Dendritic cell treated with granulocyte-macrophage colony-stimulating factor and Interleukin-4, amounts not matched to agents 40 ng/mL and 50 ng/mL, for 4 days (primary cell): ENCODE measurements at regions not wholly inside any gene's neighbourhood (a gene's known extent, or its start where the extent isn't known, plus 50 kb on each side); places are given as distances from the start of the nearest gene placed in this dataset.

Experiments
- H3K27ac Mint-ChIP-seq: one replicate; pipeline ENCODE4 v1.8.0; 2022; ENCODE audit warnings: mild to moderate bottlenecking, mixed read lengths
- H3K27me3 Mint-ChIP-seq: one replicate; pipeline ENCODE4 v1.8.0; 2022; ENCODE audit warnings: mild to moderate bottlenecking, mixed read lengths
- H3K36me3 Mint-ChIP-seq: one replicate; pipeline ENCODE4 v1.8.0; 2022; ENCODE audit warnings: low read depth, mixed read lengths
- H3K4me1 Mint-ChIP-seq: one replicate; pipeline ENCODE4 v1.8.0; 2022; ENCODE audit warnings: low read depth, mixed read lengths
- H3K4me3 Mint-ChIP-seq: one replicate; pipeline ENCODE4 v1.8.0; 2022; ENCODE audit warnings: mild to moderate bottlenecking, moderate library complexity, mixed read lengths
- H3K9me3 Mint-ChIP-seq: one replicate; pipeline ENCODE4 v1.8.0; 2022; ENCODE audit warnings: mixed read lengths
- intact Hi-C: fragments of 100-400 bp; cut with micrococcal nuclease; formaldehyde crosslinking; loops from one replicate; pipeline ENCODE4 v1.15.0; 2022

DNA sequence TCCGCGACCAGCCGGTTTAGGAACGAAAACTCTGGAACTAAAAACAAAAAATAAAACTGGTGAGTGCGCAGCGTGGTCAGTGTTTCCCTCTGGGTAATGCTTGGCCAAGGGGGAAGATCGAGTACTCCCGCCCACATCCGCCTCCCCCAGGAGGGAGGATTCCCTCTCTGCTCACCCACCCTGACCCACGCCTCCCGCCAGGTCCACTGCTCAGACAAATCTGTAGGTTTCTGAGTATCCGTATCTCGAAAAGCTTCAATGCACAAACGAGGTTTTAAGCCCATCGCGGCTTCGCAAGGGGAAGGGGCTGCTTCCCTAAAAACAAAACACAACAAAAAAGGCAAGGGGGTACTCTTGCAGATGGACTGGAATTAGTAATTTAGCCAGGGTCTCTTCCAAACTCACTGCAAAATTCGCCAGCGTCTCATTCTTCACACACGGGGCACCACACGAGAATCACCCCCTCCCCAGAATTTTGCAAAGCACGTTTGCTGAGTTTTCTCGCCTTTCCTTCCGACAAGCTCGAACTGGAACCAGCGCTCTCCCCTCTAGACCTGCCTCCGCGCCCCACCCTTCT, 75.2 kb downstream of the INSIG1 start:
- Mint-ChIP-seq H3K9me3 (no peaks in the 10 kb centered on the region), H3K4me1 (peaks cover 66% of the 10 kb centered on the region), H3K4me3 (peak overlapping the region; percentile 80), H3K36me3 (no peaks in the 10 kb centered on the region), H3K27ac (no peak overlapping the region), H3K27me3 (peaks cover 92% of the 10 kb centered on the region)
- intact Hi-C loops = loop anchor here (10.0 kb wide), 2 partner anchors 82 to 392 kb away; partner anchors contain the start of gene EN2

DNA sequence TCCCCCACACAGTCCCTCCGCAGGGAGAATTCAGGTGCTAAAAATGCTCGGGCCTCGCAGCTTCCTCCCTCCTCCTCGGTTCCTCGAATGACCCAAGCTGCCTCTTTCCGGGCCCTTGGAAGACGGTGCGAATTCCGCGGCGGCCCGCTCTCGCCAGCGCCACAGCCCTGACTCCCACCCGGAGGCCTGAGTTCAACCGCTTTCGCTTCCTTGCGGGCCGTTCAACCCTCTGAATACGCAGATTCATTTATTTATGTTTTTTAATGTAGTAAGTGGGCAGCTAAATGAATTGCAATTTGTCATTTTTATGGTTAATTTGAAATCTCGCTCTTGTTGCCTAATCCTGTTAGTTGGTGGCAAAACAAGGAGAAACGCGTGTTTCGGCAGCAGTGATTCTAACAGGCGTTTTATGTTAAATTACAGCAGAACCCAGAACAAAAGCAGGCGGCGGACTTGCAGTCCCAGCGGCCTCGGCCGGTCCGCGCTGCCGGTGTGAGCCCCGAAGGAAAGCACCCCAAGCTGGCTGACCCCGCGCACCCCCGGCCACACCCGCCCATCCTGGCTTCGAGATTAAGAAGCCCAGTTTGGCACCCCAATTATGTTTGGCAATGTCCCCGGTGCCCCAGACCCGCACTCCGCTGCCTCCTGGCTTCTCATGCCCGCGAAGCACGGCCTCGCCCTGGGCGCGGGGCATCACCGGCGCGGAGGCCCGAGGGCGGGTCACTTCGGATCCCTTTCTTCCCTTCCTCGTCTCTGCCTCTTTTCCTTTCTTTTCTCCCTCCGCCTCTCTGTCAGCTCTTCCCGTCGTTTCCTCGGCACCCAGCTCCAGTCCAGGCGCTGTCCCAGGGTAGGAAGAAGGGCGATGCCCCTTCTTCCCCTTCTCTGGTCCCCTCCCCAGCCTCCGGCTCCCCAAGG, 75.9 kb downstream of the INSIG1 start:
- intact Hi-C loops = loop anchor here (10.0 kb wide), 2 partner anchors 81 to 391 kb away; partner anchors contain the start of gene EN2
- peak overlapping the region; percentile 80 for H3K4me3 Mint-ChIP-seq
- peaks cover 93% of the 10 kb centered on the region for H3K27me3 Mint-ChIP-seq
- peaks cover 68% of the 10 kb centered on the region for H3K4me1 Mint-ChIP-seq
- H3K36me3 Mint-ChIP-seq = no peaks in the 10 kb centered on the region
- no peaks in the 10 kb centered on the region for H3K9me3 Mint-ChIP-seq
- no peak overlapping the region for H3K27ac Mint-ChIP-seq

GRCh38 chr7:155374276-155375252, 76.9 kb downstream of the INSIG1 start:
- Mint-ChIP-seq H3K27ac (no peak overlapping the region), H3K4me3 (peak overlapping the region; percentile 80), H3K9me3 (no peaks in the 10 kb centered on the region), H3K36me3 (no peaks in the 10 kb centered on the region), H3K27me3 (peaks cover 95% of the 10 kb centered on the region), H3K4me1 (peaks cover 69% of the 10 kb centered on the region)
- intact Hi-C loops = loop anchor here (10.0 kb wide), 2 partner anchors 80 to 390 kb away; partner anchors contain the start of gene EN2

DNA sequence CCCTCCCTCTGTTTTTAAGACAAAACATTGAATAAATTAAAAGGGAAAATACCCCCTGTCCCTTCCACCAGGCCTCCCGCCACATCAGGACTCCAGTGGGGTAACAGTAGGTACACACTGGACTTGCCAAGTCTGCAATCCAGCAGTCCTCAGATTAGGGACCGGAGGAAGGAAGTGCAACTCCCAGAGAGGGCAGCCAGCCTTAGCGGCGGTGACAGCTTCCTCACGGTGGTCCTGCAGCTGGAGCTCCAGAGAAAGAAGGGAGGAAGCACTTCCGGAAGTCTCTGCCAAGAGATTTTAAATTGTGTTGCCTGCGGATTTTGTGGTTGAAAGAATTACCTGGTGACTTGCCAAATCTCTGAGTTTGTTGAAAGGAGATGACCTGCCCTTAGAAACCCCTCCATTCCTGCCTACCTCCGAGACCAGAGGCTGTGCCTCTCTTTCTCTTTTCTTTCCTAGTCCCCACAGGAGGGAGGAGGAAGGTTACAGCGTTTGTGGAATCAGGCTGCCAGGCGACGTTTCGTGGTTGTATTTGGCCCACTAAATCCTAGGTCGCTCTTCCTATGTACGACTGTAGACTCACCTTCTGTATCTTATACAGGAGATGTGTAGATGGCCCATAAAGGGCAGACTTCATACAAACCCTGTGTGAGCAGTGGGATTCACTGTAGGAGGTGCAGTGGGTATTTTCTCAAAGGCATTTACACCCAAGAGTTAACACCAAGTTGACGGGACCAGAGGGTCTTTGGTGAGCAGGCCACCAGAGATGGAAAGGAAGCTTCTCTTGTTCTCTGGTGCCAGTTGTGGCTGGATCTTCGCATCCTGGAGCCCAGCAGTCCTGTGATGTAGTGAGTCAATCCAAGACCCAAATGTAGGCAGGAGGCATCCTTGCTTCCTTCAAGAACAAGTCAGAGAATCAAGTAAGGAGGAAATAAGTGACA, 77.9 kb downstream of the INSIG1 start:
- Mint-ChIP-seq H3K27me3 (peaks cover 95% of the 10 kb centered on the region), H3K4me3 (no peak overlapping the region), H3K4me1 (peaks cover 80% of the 10 kb centered on the region), H3K9me3 (no peaks in the 10 kb centered on the region), H3K27ac (no peak overlapping the region), H3K36me3 (no peaks in the 10 kb centered on the region)
- intact Hi-C loops = loop anchor here (10.0 kb wide), 2 partner anchors 79 to 389 kb away; partner anchors contain the start of gene EN2

DNA sequence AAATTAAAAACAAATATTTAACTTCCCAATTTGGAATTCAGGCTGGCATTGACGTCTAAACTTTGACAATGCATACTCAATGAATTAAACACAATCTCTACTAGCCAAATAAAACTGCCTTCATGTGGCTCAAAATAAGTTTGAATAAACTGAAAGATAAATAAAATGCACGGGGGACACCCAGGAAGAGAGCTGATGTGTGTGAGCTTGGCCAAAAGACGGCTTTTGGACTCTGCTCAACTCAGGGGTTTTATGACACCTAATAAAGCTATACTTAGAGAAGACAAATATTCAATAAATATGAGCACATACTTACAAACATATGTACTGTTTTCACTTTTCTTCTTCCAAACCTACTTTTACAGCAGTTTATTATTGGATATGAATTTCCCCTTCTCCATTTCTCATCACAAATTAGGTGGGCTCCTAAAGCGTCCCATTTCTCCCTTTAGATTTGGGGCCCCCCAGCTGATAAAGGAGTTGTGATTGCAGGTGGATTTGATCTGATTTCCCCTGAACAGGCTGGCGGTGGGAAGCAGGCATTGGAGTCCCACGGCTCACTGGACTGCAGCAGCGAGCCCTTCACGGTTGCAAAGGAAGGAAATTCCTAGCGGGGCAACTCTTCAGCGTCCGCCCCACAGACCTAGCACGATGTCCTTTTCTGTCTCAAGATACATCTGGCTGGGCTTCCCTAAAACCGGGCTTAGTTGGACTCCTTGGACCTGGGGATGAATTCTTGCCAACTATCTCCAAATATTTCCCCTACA, 79.6 kb downstream of the INSIG1 start:
- H3K27ac Mint-ChIP-seq = peak overlapping the region; percentile 48
- H3K9me3 Mint-ChIP-seq = no peaks in the 10 kb centered on the region
- H3K4me1 Mint-ChIP-seq = peaks cover 86% of the 10 kb centered on the region
- intact Hi-C loops = loop anchor here (10.0 kb wide), 2 partner anchors 78 to 388 kb away; partner anchors contain the start of gene EN2
- H3K4me3 Mint-ChIP-seq = peak overlapping the region; percentile 41
- peaks cover 96% of the 10 kb centered on the region for H3K27me3 Mint-ChIP-seq
- H3K36me3 Mint-ChIP-seq = no peaks in the 10 kb centered on the region

GRCh38 chr7:155377838-155378579, 79.9 kb upstream of the EN2 start:
- peaks cover 96% of the 10 kb centered on the region for H3K27me3 Mint-ChIP-seq
- intact Hi-C loops = loop anchor here (10.0 kb wide), 2 partner anchors 77 to 387 kb away; partner anchors contain the start of gene EN2
- no peaks in the 10 kb centered on the region for H3K9me3 Mint-ChIP-seq
- peak overlapping the region; percentile 48 for H3K27ac Mint-ChIP-seq
- no peaks in the 10 kb centered on the region for H3K36me3 Mint-ChIP-seq
- peaks cover 80% of the 10 kb centered on the region for H3K4me1 Mint-ChIP-seq
- H3K4me3 Mint-ChIP-seq = peak overlapping the region; percentile 41

DNA sequence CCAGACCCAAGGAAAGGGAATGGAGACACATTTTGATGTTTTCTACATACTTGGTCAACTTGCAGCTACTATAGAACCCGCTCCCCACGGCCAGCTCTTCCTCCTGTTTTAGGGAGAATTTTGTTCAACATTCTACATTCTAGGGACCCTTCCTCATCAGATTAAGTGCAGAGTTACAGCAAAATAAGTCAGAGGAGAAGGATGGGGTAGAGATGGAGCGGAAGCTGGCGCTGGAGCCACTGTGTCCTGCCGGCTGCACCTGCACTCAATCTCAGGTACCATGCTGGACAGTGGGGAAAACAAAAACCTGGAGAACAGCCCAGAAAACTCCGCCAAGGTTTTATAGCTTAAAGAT, 79.4 kb upstream of the EN2 start:
- intact Hi-C loops = loop anchor here (10.0 kb wide), 2 partner anchors 76 to 386 kb away; partner anchors contain the start of gene EN2
- peaks cover 74% of the 10 kb centered on the region for H3K4me1 Mint-ChIP-seq
- peaks cover 96% of the 10 kb centered on the region for H3K27me3 Mint-ChIP-seq
- no peak overlapping the region for H3K4me3 Mint-ChIP-seq
- H3K27ac Mint-ChIP-seq = no peak overlapping the region
- H3K36me3 Mint-ChIP-seq = no peaks in the 10 kb centered on the region
- no peaks in the 10 kb centered on the region for H3K9me3 Mint-ChIP-seq

- Mint-ChIP-seq H3K4me3 (no peak overlapping the region), H3K9me3 (no peaks in the 10 kb centered on the region), H3K36me3 (no peaks in the 10 kb centered on the region), H3K27ac (no peak overlapping the region), H3K27me3 (peaks cover 96% of the 10 kb centered on the region), H3K4me1 (peaks cover 68% of the 10 kb centered on the region)
- intact Hi-C loops = loop anchor here (10.0 kb wide), 2 partner anchors 76 to 386 kb away; partner anchors contain the start of gene EN2
Observed at GRCh38 chr7:155378959-155379871, 78.7 kb upstream of the EN2 start.

GRCh38 chr7:155380221-155380861, 77.6 kb upstream of the EN2 start:
- Mint-ChIP-seq H3K27me3 (peaks cover 96% of the 10 kb centered on the region), H3K27ac (no peak overlapping the region), H3K4me3 (no peak overlapping the region), H3K4me1 (peaks cover 57% of the 10 kb centered on the region), H3K9me3 (no peaks in the 10 kb centered on the region), H3K36me3 (no peaks in the 10 kb centered on the region)
- intact Hi-C loops = no loop called here

DNA sequence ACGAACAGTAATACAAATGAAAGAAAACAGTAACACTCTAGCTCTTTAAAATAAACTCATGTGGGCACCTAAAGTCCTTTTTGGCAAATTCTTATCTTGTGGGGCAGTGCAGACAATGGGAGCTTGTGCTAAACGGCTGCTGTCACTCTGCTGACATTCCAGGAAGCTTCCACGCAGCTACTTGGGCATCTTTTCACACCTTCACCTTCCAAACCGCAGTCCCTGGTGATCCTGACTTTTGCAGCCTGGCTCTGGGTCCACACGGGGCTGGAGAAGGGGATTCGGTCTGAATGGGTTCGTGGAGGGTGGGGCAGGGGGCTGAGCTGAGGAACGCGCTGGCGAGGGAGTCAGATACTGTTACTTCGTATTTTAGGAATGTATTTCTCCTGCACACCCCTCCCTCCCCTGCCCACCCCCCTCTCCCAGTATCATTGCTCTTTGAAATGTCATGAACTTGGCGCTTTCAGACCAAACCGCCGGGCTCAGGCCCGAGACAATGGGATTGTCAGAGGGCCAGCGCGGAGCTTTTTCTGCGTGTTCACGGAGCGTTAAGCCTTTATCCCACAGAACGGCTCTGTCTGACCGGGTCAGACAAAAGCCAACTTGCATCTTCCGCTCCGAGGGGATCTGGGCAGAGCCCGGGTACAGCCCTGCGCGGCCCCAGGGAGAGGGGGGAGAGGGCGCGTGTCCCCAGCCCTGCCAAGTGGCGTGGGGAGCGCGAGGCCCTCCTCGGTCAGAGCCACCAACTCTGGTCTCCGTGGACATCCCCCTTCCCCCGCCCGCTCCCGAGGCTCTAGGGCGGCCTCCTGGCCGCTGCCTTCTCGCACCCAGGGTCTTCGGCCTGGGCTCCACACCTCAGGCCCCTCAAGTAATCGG, 76.7 kb upstream of the EN2 start:
- Mint-ChIP-seq H3K4me3 (peak overlapping the region; percentile 72), H3K4me1 (peaks cover 48% of the 10 kb centered on the region), H3K9me3 (no peaks in the 10 kb centered on the region), H3K36me3 (no peaks in the 10 kb centered on the region), H3K27ac (no peak overlapping the region), H3K27me3 (peaks cover 94% of the 10 kb centered on the region)
- intact Hi-C loops = no loop called here
